Neural progenitor cell (in vitro differentiated cells): ENCODE measurements at regions not wholly inside any gene's neighbourhood (a gene's known extent, or its start where the extent isn't known, plus 50 kb on each side); places are given as distances from the start of the nearest gene placed in this dataset.

Source experiments
- EZH2 ChIP-seq: fragments of 200-600 bp; sonication (generic); IDR thresholded peaks from 2 replicates; pipeline ENCODE4 v1.6.1; 2017; ENCODE audit warnings: antibody characterized with exemption, mild to moderate bottlenecking, moderate library complexity
- EZH2phosphoT487 ChIP-seq: fragments of 200-600 bp; sonication (generic); IDR thresholded peaks from 2 replicates; pipeline ENCODE4 v1.6.1; 2017; ENCODE audit warnings: antibody characterized with exemption
- TF ChIP-seq, protein P1 (sequence below): fragments of 200-600 bp; sonication (generic); IDR thresholded peaks from 2 replicates; pipeline ENCODE4 v1.5.1; 2017; ENCODE audit warnings: antibody characterized with exemption, mild to moderate bottlenecking

DNA sequence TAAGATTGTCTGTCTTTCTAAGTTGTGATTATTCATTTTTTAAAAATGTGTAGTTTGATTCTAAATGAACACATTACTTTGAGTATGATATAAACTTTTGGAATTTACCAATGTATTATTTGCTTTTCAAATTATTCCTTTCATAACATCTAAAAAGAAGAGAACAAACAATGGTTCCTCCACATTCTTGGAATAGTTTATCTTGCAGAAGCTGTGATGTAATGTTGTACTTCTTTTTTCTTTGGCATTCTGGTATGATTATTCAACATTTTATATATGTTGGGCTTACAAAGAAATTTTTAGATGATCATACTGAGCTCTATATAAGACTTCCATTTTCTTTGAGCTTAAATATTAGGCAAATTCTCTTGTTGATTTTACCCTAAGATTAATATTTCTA lies 419.2 kb downstream of the DIPK2A start:
- TF ChIP-seq, protein P1, sequence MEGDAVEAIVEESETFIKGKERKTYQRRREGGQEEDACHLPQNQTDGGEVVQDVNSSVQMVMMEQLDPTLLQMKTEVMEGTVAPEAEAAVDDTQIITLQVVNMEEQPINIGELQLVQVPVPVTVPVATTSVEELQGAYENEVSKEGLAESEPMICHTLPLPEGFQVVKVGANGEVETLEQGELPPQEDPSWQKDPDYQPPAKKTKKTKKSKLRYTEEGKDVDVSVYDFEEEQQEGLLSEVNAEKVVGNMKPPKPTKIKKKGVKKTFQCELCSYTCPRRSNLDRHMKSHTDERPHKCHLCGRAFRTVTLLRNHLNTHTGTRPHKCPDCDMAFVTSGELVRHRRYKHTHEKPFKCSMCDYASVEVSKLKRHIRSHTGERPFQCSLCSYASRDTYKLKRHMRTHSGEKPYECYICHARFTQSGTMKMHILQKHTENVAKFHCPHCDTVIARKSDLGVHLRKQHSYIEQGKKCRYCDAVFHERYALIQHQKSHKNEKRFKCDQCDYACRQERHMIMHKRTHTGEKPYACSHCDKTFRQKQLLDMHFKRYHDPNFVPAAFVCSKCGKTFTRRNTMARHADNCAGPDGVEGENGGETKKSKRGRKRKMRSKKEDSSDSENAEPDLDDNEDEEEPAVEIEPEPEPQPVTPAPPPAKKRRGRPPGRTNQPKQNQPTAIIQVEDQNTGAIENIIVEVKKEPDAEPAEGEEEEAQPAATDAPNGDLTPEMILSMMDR: no peak
- TF ChIP-seq EZH2 (no peak), EZH2phosphoT487 (no peak)
